ENCODE measurements at regions not wholly inside any gene's neighbourhood (a gene's known extent, or its start where the extent isn't known, plus 50 kb on each side); places are given as distances from the start of the nearest gene placed in this dataset.

- Histone ChIP-seq H3K79me2 (ENCODE audit: control insufficient read depth, insufficient read depth, low read length) (no peaks in the 10 kb centered on the region), H3K27ac (ENCODE audit: control insufficient read depth, insufficient read depth, low read length) (no peak overlapping the region), H3K27me3 (ENCODE audit: control insufficient read depth, extremely low read depth, insufficient read depth, low read length) (no peaks in the 10 kb centered on the region), H3K9ac (ENCODE audit: control insufficient read depth, extremely low read depth, insufficient read depth, low read length) (no peak overlapping the region), H3K4me3 (ENCODE audit: control insufficient read depth in 2 of 3, extremely low read depth in 1 of 3, insufficient read depth in 2 of 3, low read depth in 1 of 3, low read length in 3 of 3) (no peak overlapping the region), H3K4me2 (ENCODE audit: control insufficient read depth, extremely low read depth, insufficient read depth, low read depth, low read length) (no peak overlapping the region), H4K20me1 (ENCODE audit: control insufficient read depth, extremely low read depth, insufficient read depth, low read length) (no peaks in the 10 kb centered on the region), H3K4me1 (ENCODE audit: control insufficient read depth, extremely low read depth, insufficient read depth, low read length) (peaks cover 7% of the 10 kb centered on the region), H3K9me3 (ENCODE audit: control insufficient read depth, low read depth, low read length) (no peaks in the 10 kb centered on the region), H2AFZ (ENCODE audit: control insufficient read depth, low read length) (no peak overlapping the region), H3K9me1 (ENCODE audit: control insufficient read depth, extremely low read depth, insufficient read depth, low read length) (no peaks in the 10 kb centered on the region), H3K36me3 (ENCODE audit: control insufficient read depth in 2 of 2, extremely low read depth in 1 of 2, insufficient read depth in 2 of 2, low read length in 2 of 2) (no peaks in the 10 kb centered on the region)
- FAIRE-seq: no peak
- TF ChIP-seq EZH2 (IDR thresholded peaks at IDR 0.05; ENCODE audit: low read length): no peak
- no peak for TF ChIP-seq CTCF (optimal IDR thresholded peaks at IDR 0.05 in 1 of 3, IDR thresholded peaks at IDR 0.05 in 1 of 3, conservative IDR thresholded peaks at IDR 0.05 in 1 of 3; ENCODE audit: extremely low read depth in 1 of 3, insufficient read depth in 2 of 3, low read length in 3 of 3)
- dilution Hi-C loops (cut with MboI; ENCODE audit: extremely low pct_ligation_motif_present, low sequenced_read_pairs): no loop called here
- no peak for DNase-seq (ENCODE audit: low read depth, low spot score)
These were observed 91.0 kb upstream of the ANKH start for GRCh38 chr5:14962604-14963003.

GRCh38 chr5:14960120-14960462 lies 88.5 kb upstream of the ANKH start:
- DNase-seq (ENCODE audit: low read depth, low spot score) (no peak), FAIRE-seq (no peak)
- Histone ChIP-seq H3K9me1 (ENCODE audit: control insufficient read depth, extremely low read depth, insufficient read depth, low read length) (no peaks in the 10 kb centered on the region), H2AFZ (ENCODE audit: control insufficient read depth, low read length) (no peak overlapping the region), H3K36me3 (ENCODE audit: control insufficient read depth in 2 of 2, extremely low read depth in 1 of 2, insufficient read depth in 2 of 2, low read length in 2 of 2) (no peaks in the 10 kb centered on the region), H3K4me3 (ENCODE audit: control insufficient read depth in 2 of 3, extremely low read depth in 1 of 3, insufficient read depth in 2 of 3, low read depth in 1 of 3, low read length in 3 of 3) (no peak overlapping the region), H3K27me3 (ENCODE audit: control insufficient read depth, extremely low read depth, insufficient read depth, low read length) (no peaks in the 10 kb centered on the region), H3K4me1 (ENCODE audit: control insufficient read depth, extremely low read depth, insufficient read depth, low read length) (peaks cover 7% of the 10 kb centered on the region), H3K79me2 (ENCODE audit: control insufficient read depth, insufficient read depth, low read length) (no peaks in the 10 kb centered on the region), H3K27ac (ENCODE audit: control insufficient read depth, insufficient read depth, low read length) (no peak overlapping the region), H4K20me1 (ENCODE audit: control insufficient read depth, extremely low read depth, insufficient read depth, low read length) (no peaks in the 10 kb centered on the region), H3K4me2 (ENCODE audit: control insufficient read depth, extremely low read depth, insufficient read depth, low read depth, low read length) (no peak overlapping the region), H3K9me3 (ENCODE audit: control insufficient read depth, low read depth, low read length) (no peaks in the 10 kb centered on the region), H3K9ac (ENCODE audit: control insufficient read depth, extremely low read depth, insufficient read depth, low read length) (no peak overlapping the region)
- dilution Hi-C loops (cut with MboI; ENCODE audit: extremely low pct_ligation_motif_present, low sequenced_read_pairs): no loop called here
- TF ChIP-seq EZH2 (IDR thresholded peaks at IDR 0.05; ENCODE audit: low read length): no peak
- TF ChIP-seq CTCF (optimal IDR thresholded peaks at IDR 0.05 in 1 of 3, IDR thresholded peaks at IDR 0.05 in 1 of 3, conservative IDR thresholded peaks at IDR 0.05 in 1 of 3; ENCODE audit: extremely low read depth in 1 of 3, insufficient read depth in 2 of 3, low read length in 3 of 3): no peak
